ENCODE measurements at regions not wholly inside any gene's neighbourhood (a gene's known extent, or its start where the extent isn't known, plus 50 kb on each side); places are given as distances from the start of the nearest gene placed in this dataset.
"Not testable (repeated sequence)": the region's sequence is repeated elsewhere in the genome, so short reads cannot be mapped to it uniquely, and the experiment has no call there.

- no peak for DNase-seq
These were observed 350.8 kb upstream of the GRIA3 start for GRCh38 chrX:122833230-122833629.

DNA sequence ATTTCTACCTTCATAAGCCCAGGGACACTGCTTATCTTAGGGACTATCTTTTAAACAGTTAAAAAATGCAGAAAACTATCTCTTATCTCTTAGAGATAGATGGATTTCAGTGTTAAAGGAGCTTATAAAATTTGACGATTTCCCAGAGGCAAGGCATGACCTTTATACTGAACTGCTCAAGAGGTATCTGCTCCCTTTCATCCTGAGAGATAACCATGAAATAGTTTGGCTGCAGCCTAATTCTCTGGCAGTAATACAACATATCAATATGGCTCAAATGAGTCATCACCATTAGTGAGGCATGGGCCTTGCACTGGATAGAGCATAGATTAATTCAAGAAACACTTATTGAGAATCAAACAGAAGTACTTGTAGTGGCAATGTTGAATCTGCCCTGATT, 348.2 kb upstream of the GRIA3 start:
- no peak for DNase-seq

- no peak for DNase-seq
These were observed 333.8 kb upstream of the GRIA3 start for GRCh38 chrX:122850326-122850725.

DNA sequence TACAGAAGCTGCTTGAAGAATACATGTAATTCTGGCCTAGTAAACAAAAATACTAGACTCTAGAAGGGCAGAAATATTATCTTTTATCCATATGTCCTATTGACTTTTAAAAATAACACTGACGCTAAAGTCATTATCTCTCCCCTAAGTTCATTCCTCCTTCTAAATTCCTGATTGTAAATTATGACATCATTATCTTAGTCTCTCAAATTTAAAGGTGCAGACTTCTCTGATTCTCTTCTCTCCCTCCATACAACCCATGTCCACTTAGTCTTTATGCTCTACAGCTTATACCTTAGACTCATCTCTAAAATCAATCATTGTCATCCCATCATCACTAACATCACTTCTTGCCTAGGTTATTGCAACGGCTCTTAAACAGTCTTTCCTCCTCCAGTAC, 327.9 kb upstream of the GRIA3 start:
- no peak for DNase-seq

DNA sequence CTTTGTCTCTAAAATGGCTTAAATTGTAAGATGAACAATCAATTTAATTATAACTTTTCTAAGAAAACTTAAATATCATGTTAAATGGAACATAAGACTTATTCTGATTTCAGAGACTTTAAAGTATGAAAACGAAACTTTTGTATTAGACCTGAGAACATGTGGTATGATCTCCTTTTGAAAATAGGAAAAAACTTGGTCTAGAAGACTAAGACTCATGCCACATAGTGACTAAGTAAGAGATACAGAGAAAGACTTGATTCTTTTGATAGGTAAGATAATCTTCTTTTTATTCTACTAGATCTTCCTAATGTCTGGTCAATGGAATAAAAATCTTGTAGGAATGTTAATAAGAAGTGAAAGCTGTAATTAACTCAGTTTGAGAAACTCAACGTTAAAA, 326.3 kb upstream of the GRIA3 start:
- DNase-seq, result no peak

DNA sequence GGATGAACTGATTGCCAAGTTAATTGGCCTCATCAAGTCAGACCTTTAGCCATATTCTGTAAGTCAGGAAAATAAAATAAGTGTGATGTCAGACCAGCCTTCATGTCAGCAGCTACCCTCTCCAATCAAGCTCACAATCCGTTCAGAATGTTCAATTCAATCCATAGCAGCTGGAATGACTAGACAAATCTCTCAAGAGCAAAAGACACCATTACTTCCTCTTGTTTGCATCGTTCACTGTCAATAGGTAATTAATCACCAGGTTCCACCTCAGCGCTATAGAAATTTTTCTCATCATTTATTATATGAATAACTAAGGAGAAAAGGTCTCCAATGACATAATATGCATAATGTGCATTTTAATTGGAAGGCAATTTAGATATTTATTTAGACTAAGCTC, 321.0 kb upstream of the GRIA3 start:
- no peak for DNase-seq

- DNase-seq, result no peak
These were observed 317.5 kb upstream of the GRIA3 start for GRCh38 chrX:122866532-122866931.

- DNase-seq, result no peak
These were observed 315.4 kb upstream of the GRIA3 start for GRCh38 chrX:122868631-122869030.

DNA sequence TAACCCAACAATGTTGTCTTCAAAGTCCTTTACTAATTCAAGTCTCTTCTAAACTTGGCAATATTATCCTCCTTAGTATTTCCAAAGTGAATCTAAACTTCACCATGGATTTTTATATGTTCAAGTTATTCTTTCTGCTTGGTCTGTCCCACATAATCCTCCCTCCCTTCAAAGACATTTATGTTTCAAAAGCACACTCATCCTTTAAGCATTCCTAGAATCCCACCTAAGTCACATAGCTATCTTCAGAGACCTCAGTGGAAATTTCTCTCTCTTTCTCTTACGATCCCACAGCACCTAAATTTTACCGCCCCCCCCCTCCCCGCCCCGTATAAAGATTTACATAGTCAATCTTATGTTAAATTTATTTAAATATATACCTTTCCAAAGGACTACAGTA, 314.9 kb upstream of the GRIA3 start:
- no peak for DNase-seq

DNA sequence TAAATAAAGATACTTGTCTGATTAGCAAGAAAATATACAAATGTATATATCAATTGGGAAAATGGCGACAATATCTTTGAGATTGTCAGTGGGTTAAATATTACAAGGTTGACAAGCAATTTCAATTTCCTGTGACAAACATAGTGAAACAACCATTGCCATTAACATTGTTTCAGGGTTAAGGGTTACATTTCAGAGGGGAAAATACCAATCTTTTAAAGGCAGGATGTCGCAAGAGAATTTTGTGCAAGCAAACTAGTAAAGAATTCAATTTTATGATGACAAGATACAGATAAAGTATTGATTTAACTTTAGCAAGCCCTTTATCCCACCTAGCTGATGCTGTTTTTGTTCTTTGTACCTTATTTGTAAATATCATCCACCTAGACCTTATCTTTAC, 305.8 kb upstream of the GRIA3 start:
- no peak for DNase-seq

DNA sequence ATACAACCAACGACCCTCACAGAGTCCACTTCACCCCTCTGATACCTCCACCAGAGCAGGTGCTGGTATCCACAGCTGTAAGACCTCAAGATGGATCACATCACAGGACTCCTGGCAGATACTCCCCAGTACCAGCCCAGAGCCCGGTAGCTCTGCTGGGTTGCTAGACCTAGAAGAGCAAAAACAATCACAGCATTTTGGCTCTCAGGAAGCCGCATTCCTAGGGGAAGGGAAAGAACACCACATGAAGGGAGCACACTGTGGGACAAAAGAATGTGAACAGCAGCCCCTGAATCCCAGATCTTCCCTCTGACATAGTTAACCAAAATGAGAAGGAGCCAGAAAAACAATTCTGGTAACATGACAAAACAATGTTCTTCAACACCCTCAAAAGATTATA, 303.1 kb upstream of the GRIA3 start:
- no peak for DNase-seq

DNA sequence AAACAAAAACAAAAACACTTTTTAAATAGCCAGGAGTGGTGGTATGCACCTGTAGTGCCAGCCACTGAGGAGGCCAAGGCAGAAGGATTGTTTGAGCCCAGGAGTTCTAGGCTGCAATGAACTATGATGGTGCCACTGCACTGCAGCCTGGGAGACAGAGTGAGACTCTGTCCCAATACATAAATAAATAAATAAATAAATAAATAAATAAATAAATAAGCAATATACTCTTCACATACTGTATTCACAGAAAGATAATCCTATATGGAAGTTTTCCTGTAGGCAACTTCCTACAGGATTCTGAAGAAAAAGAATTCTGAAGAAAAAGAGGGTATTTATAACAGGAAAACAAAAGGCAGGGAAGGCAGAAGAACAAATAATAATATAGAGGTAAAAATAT, 293.3 kb upstream of the GRIA3 start:
- no peak for DNase-seq

DNA sequence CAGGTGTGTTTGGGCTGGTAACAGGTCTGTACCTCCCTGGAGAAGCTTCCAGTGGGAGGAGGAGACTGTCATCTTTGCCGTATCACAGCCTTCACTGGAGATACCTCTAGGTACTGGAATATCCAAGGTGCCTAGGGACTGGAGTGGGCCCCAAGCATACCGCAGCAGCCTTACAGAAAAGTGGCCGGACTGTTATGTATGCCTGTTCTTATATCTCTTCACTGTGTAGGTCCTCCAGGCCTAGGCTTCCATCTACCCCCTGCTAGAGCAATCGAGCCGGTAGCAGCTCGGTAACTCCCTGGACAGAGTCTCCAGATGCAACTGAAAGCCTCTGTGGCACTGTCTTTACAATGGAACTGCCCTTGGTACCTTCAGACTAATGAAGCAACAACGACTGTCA, 277.4 kb upstream of the GRIA3 start:
- DNase-seq, result no peak

- no peak for DNase-seq
These were observed 276.7 kb upstream of the GRIA3 start for GRCh38 chrX:122907375-122907774.

DNA sequence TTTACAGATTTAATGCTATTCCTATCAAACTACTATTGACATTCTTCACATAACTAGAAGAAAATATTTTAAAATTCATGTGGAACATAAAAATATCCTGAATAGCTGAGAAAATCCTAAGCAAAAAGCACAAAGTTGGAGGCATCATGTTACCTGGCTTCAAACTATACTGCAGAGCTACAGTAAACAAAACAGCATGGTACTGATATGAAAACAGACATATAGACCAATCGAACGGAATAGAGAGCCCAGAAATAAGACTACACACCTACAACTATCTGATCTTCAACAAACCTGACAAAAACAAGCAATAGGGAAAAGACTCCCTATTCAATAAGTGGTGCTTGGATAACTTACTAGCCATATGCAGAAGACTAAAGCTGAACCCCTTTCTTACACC, 273.4 kb upstream of the GRIA3 start:
- DNase-seq, result no peak

DNA sequence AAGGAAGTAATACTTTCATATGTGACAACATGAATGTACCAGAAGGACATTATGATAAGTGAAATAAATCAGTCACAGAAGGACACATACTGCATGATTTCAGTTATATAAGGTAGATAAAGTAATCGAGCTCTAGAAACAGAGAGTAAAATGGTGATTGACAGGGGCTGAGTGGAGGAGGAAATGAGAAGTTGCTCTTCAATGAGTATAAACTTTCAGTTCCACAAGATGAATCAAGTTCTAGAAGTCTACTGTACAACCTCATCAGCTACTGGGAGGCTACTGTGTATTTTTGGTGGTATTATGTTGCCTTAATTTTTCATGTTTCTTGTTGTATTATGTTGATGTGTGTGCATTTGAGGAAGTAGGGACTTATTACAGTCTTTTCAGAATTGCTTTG, 270.9 kb upstream of the GRIA3 start:
- no peak for DNase-seq

- DNase-seq, result no peak
These were observed 270.3 kb upstream of the GRIA3 start for GRCh38 chrX:122913764-122914163.

DNA sequence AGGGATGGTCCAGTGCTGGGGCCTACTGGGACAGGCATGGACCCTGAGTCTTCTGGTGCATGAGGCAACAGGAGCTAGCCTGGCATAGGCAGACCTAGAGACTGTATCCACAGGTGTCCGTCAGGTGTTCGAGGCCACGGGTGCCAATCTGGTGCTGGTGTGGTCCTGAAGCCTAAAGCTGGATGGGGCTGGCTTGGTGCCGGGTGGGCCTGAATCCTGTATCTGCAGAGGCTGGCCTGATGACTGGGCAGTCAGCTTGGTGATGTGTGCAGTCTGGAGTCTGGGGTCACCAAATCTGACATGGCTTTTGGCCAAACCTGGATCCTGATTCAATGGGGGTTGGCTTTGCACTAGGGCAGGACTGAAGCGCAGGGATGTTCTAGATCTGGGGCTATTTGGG, 269.8 kb upstream of the GRIA3 start:
- DNase-seq, result no peak

DNA sequence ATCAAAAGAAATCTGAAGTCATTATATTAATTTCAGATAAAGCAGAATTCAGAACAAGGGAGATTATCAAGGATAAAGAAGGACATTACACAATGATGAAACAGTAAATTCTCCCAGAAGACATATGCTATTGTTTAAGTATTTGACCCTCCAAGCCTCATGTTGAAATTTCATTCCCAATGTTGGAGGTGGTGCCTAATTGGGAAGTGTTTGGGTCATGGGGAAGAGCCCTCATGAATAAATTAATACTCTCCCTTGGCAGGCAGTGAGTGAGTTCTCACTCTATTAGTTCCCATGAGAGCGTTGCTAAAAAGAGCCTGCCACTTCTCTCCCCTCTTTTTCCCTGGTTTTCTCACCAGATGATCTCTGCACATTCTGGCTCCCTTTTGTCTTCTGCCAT, 249.9 kb upstream of the GRIA3 start:
- no peak for DNase-seq

DNA sequence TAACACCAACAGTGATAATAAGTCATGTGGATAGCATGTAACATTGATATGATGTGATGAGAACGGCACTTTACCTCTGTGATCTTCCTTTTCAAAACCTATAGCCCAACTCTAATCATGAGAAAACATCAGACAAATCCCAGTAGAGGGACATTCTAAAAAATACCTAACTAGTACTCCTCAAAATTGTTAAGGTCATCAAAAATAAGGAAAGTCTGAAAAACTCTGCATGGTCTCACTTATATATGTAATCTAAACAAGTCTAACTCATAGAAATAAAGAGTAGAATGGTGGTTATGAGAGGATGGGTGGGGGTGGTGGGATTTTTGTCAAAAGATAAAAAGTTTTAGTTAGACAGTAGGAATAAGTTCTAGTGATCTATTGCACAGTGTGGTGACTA, 243.9 kb upstream of the GRIA3 start:
- DNase-seq, result no peak

- DNase-seq, result no peak
These were observed 242.3 kb upstream of the GRIA3 start for GRCh38 chrX:122941806-122942205.

GRCh38 chrX:122943918-122944317, 240.2 kb upstream of the GRIA3 start:
- no peak for DNase-seq

- DNase-seq, result no peak
These were observed 238.8 kb upstream of the GRIA3 start for GRCh38 chrX:122945328-122945727.

- DNase-seq, result no peak
These were observed 211.5 kb upstream of the GRIA3 start for GRCh38 chrX:122972604-122973003.

DNA sequence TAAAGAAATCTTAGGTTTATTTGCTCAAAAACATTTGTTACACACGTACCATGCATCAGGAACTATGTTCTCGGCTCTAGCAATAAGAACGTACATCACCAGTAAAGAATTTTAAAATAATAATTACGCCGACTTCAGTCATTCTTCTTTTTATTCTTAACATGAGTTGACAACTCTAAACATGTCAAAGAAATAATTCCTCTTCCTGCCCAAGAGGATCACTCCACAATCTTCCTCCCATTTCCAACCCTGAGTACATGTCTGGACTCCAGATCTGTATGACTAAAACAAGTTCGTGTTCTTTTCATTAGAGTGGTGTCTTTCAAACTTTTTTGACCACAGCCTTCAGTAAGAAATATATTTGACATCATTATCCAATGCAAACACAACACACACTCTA, 201.6 kb upstream of the GRIA3 start:
- DNase-seq, result no peak

DNA sequence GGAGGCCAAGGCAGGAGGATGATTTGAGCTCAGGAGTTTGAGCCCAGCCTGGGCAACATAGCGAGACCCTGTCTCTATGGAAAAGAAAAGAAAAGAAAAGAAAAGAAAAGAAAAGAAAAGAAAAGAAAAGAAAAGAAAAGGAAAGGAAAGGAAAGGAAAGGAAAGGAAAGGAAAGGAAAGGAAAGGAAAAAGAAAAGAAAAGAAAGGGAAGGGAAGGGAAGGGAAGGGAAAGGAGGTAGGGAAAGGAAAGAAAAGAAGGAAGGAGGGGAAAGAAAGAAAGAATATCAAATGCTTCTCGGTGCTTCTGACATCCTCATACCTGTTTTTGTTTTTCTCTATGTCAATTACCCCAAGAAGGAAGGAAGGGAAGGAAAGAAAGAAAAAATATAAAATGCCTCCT, 181.2 kb upstream of the GRIA3 start:
- DNase-seq, result not testable (repeated sequence)

All from NCI-H446 treated with DMSO at 0.1 percent for 48 hours (cell line).